ENCODE measurements at regions not wholly inside any gene's neighbourhood (a gene's known extent, or its start where the extent isn't known, plus 50 kb on each side); places are given as distances from the start of the nearest gene placed in this dataset.
A peak's percentile ranks its signal among the peaks of the same experiment; 100 is the strongest.

DNA sequence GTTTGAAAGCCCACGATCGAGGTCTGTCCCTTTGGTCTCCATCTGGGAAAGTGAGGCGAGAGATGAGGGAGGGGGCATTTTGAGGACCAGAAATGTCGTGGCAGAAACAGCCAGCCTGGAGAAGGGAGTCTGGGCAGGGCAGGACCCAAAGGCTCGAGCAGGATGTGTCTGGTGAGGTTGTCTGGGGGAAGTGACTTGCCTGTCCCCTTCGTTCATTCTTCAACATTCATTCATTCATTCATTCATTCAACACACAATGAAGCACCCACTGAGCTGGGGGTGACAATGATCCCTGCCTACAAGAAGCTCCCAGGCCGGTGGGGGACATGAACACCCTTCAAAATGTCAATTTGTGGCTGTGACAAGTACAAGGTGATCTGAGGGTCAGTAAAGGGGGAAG is 80.5 kb downstream of the CEBPB start:
- Histone ChIP-seq H3K9me3 (ENCODE audit: insufficient read depth, low read depth, low read length) (no peaks in the 10 kb centered on the region), H3K4me3 (ENCODE audit: low read length, poor library complexity, severe bottlenecking) (no peak overlapping the region), H3K9ac (ENCODE audit: low read depth, low read length, poor library complexity, severe bottlenecking) (no peak overlapping the region), H3K9me2 (replicated peaks; ENCODE audit: low read depth, low read length) (no peaks in the 10 kb centered on the region), H3K36me3 (ENCODE audit: insufficient read depth, low read length) (no peaks in the 10 kb centered on the region), H3K27me3 (ENCODE audit: insufficient read depth, low read length, poor library complexity, severe bottlenecking) (no peaks in the 10 kb centered on the region), H3K79me2 (ENCODE audit: insufficient read depth, low read length) (no peaks in the 10 kb centered on the region), H3K4me2 (ENCODE audit: low read depth, low read length, poor library complexity, severe bottlenecking) (peak overlapping the region; percentile 38), H4K20me1 (ENCODE audit: insufficient read depth, low read length, poor library complexity, severe bottlenecking) (no peaks in the 10 kb centered on the region), H3K4me1 (ENCODE audit: insufficient read depth, low read length, poor library complexity, severe bottlenecking) (peaks cover 5% of the 10 kb centered on the region), H3F3A (ENCODE audit: low read depth) (no peaks in the 10 kb centered on the region), H2AFZ (ENCODE audit: low read length) (no peak overlapping the region)
- no peak for TF ChIP-seq EZH2phosphoT487 (IDR thresholded peaks at IDR 0.05; ENCODE audit: borderline replicate concordance)
- TF ChIP-seq, protein P1, sequence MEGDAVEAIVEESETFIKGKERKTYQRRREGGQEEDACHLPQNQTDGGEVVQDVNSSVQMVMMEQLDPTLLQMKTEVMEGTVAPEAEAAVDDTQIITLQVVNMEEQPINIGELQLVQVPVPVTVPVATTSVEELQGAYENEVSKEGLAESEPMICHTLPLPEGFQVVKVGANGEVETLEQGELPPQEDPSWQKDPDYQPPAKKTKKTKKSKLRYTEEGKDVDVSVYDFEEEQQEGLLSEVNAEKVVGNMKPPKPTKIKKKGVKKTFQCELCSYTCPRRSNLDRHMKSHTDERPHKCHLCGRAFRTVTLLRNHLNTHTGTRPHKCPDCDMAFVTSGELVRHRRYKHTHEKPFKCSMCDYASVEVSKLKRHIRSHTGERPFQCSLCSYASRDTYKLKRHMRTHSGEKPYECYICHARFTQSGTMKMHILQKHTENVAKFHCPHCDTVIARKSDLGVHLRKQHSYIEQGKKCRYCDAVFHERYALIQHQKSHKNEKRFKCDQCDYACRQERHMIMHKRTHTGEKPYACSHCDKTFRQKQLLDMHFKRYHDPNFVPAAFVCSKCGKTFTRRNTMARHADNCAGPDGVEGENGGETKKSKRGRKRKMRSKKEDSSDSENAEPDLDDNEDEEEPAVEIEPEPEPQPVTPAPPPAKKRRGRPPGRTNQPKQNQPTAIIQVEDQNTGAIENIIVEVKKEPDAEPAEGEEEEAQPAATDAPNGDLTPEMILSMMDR (conservative IDR thresholded peaks at IDR 0.05; ENCODE audit: low read length), result no peak

- H3K27me3 ChIP-seq (ENCODE audit: insufficient read depth, low read length, poor library complexity, severe bottlenecking), result no peaks in the 10 kb centered on the region
- no peak for TF ChIP-seq EZH2phosphoT487 (IDR thresholded peaks at IDR 0.05; ENCODE audit: borderline replicate concordance)
- TF ChIP-seq, protein P1 (conservative IDR thresholded peaks at IDR 0.05; ENCODE audit: low read length), result no peak
- H2AFZ ChIP-seq (ENCODE audit: low read length), result no peak overlapping the region
- H3K36me3 ChIP-seq (ENCODE audit: insufficient read depth, low read length), result no peaks in the 10 kb centered on the region
- no peaks in the 10 kb centered on the region for H3F3A ChIP-seq (ENCODE audit: low read depth)
- no peaks in the 10 kb centered on the region for H4K20me1 ChIP-seq (ENCODE audit: insufficient read depth, low read length, poor library complexity, severe bottlenecking)
- H3K4me2 ChIP-seq (ENCODE audit: low read depth, low read length, poor library complexity, severe bottlenecking), result no peak overlapping the region
- H3K4me1 ChIP-seq (ENCODE audit: insufficient read depth, low read length, poor library complexity, severe bottlenecking), result peaks cover 5% of the 10 kb centered on the region
- no peak overlapping the region for H3K9ac ChIP-seq (ENCODE audit: low read depth, low read length, poor library complexity, severe bottlenecking)
- H3K4me3 ChIP-seq (ENCODE audit: low read length, poor library complexity, severe bottlenecking), result no peak overlapping the region
- H3K9me2 ChIP-seq (replicated peaks; ENCODE audit: low read depth, low read length), result no peaks in the 10 kb centered on the region
- no peaks in the 10 kb centered on the region for H3K9me3 ChIP-seq (ENCODE audit: insufficient read depth, low read depth, low read length)
- no peaks in the 10 kb centered on the region for H3K79me2 ChIP-seq (ENCODE audit: insufficient read depth, low read length)
These were observed 81.0 kb downstream of the CEBPB start for GRCh38 chr20:50271612-50272011.

DNA sequence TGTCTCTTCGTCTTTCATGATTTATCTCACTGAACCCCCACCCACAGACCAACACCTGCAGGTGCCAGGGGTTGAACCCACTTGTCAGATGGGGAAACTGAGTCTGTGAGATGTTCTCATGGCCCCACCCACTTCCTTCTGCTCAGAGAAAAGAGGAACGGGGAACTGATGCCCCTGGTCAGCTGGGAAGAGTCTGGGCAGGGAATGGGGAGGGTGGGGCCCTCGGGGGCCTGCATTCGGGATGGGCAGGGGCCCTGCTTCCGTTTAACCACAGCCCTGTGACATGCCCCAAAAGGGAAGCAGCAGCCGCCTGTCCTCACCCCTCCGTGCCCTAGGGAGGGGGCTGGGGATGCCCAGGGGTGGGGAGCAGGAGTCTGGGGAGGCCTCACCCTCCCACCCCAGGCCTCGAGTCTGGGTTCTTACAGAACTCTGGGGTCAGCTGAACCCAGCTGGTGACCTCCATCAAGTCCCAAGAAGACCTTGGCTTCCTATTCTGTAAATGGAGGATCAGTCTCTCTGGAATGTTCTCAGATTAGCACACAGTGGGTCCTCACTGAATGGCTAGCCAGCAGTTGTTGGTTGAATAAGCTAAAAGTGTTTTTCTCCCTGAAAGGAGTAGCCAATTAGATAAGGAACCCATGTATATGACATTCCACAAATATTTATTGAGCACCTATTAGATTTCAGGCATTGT is 81.5 kb downstream of the CEBPB start:
- Histone ChIP-seq H3K27me3 (ENCODE audit: insufficient read depth, low read length, poor library complexity, severe bottlenecking) (no peaks in the 10 kb centered on the region), H3K79me2 (ENCODE audit: insufficient read depth, low read length) (no peaks in the 10 kb centered on the region), H3K9me3 (ENCODE audit: insufficient read depth, low read depth, low read length) (no peaks in the 10 kb centered on the region), H3K36me3 (ENCODE audit: insufficient read depth, low read length) (no peaks in the 10 kb centered on the region), H4K20me1 (ENCODE audit: insufficient read depth, low read length, poor library complexity, severe bottlenecking) (no peaks in the 10 kb centered on the region), H3K9ac (ENCODE audit: low read depth, low read length, poor library complexity, severe bottlenecking) (no peak overlapping the region), H3K4me2 (ENCODE audit: low read depth, low read length, poor library complexity, severe bottlenecking) (no peak overlapping the region), H3K4me3 (ENCODE audit: low read length, poor library complexity, severe bottlenecking) (no peak overlapping the region), H3F3A (ENCODE audit: low read depth) (no peaks in the 10 kb centered on the region), H3K9me2 (replicated peaks; ENCODE audit: low read depth, low read length) (no peaks in the 10 kb centered on the region), H2AFZ (ENCODE audit: low read length) (no peak overlapping the region), H3K4me1 (ENCODE audit: insufficient read depth, low read length, poor library complexity, severe bottlenecking) (peaks cover 5% of the 10 kb centered on the region)
- no peak for TF ChIP-seq EZH2phosphoT487 (IDR thresholded peaks at IDR 0.05; ENCODE audit: borderline replicate concordance)
- TF ChIP-seq, protein P1 (conservative IDR thresholded peaks at IDR 0.05; ENCODE audit: low read length), result no peak

Measured in Loucy (cell line).